ENCODE measurements at regions not wholly inside any gene's neighbourhood (a gene's known extent, or its start where the extent isn't known, plus 50 kb on each side); places are given as distances from the start of the nearest gene placed in this dataset.

GRCh38 chr2:238584617-238585016 is 157.9 kb downstream of the ASB1 start:
- DNase-seq: no peak

GRCh38 chr2:238585836-238586821 is 159.4 kb downstream of the ASB1 start:
- peak; percentile 72 for DNase-seq

DNA sequence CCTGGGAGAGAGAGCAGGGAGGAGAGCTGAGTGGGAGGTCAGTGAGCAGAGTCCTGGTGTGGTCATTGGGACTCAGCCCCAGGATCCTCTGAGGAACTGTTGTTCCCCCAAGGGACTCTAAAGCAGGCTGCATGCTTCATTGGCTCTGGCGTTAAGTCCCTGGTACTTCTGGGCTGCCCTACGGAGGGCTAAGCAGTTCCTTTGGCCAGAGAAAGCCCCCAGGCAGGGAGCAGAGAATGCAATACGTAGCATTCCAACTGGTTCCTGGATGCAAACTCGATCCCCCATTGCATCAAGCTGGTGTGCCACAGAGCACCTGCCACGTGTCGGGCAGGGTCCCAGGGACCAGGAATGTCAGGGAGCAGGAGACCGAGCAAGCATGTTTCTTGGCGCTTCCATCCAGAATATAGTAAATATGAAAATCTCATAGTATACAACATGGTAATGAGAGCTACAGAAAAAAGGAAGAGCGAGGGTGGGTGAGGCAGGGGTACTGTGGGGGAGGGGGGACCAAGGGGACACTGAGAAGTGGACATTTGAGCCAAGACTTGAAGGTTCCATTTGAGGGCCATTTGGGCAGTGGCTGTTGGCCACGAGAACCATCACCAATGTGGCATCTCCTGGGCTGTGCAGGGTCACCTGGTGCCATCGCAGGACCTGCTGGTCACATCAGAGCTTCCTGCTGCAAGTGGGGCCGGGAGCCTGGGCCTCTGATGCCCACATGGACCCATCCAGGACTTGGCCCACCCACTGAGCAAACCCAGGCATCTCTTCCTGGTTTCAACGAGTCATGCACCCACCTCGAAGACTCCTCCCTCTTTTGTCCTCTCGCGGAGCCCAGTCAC is 160.4 kb downstream of the ASB1 start:
- no peak for DNase-seq

- DNase-seq: no peak
Observed at GRCh38 chr2:238587776-238588660, 161.3 kb downstream of the ASB1 start.

DNA sequence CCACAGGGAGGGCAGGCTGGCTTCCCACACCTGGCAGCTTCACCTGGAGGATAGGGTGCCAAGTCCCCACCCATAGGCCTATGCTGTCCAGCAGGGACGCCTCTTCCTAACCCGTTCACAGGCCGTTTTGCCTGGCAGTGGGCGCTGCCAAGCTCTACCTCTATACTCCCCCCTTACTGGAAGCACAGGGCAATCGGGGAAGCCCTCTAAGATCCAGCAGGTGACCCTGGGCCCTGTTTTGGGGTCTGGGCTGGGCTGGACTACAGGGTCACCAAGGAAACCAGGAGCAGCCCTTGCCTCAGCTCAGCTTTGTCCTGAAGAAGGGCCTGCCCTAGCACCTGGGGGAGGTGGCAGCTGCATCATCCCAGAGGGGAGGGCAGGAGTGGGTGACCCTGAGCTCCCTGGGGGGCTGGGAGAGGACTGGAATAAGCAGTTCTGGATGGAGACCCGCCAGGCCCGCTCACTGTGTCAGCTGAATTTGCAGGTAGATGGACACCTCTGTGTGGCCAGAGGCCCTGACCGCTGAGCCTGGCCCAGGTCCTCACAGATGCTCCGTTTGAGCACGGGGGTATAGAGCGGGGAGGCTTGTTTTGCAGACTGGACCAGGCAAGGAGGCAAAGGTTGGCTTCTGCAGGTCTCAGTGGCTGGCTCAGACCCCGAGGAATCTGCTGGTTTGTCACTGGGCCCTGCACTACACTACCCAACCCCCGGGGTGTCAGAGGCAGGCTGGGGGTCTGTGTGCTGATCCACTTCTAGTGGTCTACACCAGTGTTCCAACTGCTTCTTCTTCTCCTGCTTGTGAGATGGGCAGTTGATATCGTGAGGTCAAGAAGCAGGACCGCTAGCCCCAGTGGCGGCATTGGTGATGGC is 163.1 kb downstream of the ASB1 start:
- no peak for DNase-seq

DNA sequence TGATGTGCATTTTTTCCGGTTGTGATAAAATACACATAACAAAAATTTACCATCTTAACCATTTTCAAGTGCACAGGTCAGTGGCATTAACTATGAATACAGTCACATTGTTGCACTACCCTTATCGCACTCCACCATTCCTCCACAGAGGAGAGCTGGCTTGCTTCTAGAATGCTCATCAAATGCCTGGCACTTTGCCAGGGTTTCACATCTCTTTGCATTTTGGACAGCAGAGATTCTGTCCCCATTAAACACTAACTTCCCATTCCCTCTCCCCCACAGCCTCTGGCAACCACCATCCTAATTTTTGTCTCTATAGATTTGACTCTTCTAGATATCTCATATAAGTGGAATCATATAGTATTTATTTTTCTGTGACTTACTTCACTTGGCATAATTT is 165.0 kb downstream of the ASB1 start:
- no peak for DNase-seq

- no peak for DNase-seq
Observed at GRCh38 chr2:238593236-238593635, 166.5 kb downstream of the ASB1 start.

DNA sequence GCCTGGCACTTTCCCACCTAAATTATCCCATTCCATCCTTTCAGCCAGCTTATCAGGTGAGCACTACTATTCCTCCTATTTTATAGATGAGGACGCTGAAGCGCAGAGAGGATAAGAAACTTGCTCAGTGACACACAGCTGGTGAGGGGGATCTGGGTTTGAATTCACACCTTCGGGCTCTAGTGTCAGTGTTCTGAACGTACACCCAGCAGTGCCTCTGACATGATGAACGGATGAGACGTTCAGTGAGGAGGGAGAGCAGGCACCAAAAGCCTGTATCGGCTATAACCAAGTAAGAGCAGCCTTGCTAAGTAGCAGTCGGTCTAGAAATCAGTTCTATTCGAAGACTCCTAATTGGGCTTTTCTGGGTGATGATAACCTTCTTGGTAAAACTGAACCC is 167.0 kb downstream of the ASB1 start:
- no peak for DNase-seq

- no peak for DNase-seq
Observed at GRCh38 chr2:238594796-238595749, 168.3 kb downstream of the ASB1 start.

- DNase-seq: no peak
Observed at GRCh38 chr2:238595750-238596570, 169.2 kb downstream of the ASB1 start.

DNA sequence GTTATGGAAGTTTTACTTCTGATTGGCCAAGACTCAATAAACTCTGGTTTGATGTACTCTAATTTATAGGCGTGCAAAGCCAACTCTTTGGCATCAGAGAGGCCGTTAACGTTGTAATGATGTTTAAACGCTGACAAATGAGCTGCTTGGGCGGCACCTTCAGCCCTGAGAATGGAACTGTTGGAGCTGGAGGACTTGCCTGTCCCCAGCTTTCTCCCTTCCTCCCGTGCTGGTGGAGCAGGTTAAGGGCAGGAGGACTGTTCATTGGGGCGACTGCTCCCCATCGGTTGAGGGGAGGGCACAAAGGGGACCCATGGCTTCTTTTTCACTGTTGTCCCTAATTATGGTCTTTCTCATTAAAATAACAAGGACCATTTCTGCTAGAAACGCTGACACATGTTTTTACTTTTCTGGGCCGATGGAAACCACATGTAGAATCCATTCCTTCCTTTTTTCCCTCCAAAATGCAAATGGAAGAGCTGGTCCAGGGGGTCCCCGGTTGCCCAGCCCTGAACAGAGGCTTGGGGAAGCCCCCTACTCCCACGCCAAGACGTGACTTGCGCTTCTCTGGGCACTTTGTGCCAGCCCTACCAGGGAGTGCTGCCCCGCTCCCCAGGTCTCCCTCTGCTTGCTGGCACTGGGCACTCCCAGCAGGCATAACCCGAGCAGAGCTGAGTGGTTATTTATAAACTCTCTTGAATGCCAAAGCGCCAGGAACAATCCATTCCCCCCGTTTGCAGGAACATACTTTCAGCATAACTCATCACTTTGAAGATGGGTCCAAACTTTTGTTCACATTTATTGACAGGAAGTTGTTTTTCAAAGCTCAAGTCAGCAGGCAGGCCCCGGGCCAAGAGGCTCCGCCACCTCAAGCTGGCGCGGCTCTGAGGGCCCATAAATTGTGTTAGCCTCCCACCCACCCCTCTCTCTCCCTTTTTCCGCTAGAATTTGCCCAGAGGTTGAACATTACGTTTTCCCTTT is 170.1 kb downstream of the ASB1 start:
- peak; percentile 94 for DNase-seq

DNA sequence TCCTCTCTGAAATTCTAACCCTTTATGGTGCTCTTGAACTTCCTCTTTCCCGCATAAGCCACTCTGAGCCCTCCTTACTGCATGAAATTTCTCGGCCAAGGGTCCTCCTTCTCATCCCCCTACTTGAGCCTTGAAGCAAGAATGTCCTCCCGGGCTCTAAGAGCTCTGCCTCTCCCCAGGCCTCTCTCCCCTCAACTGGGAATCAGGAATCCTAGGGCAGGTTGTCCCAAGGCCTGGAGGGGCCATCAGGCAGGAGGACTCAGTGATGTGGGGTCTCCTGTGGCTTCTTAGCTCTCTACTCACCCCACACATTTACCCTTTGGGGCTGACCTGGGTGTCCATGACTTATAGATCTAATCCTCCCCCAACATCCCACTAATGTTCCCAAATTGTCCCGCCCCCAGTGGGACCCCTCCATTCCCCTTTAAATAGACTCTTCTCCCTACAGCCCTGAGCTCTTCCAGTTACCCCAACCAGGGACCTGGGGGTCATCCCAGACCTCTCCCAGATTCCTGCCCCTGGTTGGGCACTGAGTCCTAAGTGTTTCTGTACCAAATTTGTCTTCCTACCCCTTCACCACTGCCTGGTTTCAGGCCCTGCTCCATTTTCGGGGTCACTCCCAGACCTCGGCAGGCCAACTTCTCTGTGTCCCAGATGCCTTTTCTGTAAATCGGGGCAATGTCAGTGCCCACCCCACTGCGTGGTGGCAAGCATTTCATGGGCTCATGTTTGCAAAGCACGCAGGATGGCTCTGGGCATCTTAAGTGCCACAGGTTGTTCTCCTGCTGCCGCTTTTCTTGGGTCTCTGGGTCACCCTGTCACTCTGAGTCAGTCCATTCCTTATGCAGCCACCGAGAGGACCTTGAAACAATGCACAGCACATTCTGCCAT is 171.2 kb downstream of the ASB1 start:
- no peak for DNase-seq

- no peak for DNase-seq
Observed at GRCh38 chr2:238598802-238599530, 172.2 kb downstream of the ASB1 start.

- DNase-seq: no peak
Observed at GRCh38 chr2:238599549-238600505, 173.1 kb downstream of the ASB1 start.

Measured in fibroblast of skin of abdomen (primary cell).